HS-27A (cell line): ENCODE measurements at regions not wholly inside any gene's neighbourhood (a gene's known extent, or its start where the extent isn't known, plus 50 kb on each side); places are given as distances from the start of the nearest gene placed in this dataset.

ENCODE experiments used
- DNase-seq: peaks from one replicate; pipeline ENCODE4 v3.0.0-alpha.2; 2012; ENCODE audit warnings: low read depth, missing footprints

DNA sequence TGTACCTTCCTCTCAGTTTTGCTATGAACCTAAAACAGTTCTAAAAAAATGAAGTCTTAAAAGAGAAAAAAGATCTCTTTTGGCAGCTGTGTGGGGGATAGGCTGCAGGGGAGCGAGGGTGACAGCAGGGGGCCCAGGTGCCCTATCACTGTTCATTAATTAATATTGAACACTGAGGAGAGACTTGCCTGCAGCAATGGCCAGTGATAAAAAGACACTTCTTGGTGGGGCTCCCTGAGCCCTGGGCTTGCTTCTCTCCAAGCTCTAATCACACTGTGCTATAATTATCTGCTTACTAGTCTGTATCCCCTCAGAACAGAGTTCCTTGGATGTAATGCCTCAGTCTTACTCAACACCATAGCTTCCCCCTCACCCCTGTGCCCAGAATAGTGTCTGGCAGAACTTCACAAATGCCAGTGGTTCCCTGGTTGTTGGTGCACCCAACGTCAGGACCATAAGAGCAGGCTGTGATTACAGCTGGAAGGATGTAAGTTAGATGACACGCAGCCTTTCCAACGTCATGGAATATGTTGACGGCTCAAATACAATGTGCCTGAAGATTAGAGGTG lies 52.0 kb upstream of the IRX6 start:
- no peak for DNase-seq

DNA sequence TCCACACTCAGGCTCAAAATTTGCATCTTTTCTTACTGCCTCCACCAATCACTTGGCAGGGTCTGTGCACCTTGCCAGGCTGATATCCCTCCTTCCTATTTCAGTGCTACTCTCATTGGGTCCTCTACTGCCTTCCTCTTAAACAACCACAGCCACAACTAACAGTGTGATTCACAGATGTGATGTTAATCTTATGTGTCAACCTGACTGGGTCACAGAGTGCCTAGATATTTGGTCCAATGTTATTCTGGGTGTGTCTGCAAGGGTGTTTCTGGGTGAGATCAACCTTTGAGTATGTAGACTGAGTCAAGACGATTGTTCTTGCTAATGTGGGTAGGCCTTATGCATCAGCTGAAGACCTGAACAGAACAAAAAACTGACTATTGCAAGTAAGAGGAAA lies 51.3 kb upstream of the IRX6 start:
- no peak for DNase-seq

DNA sequence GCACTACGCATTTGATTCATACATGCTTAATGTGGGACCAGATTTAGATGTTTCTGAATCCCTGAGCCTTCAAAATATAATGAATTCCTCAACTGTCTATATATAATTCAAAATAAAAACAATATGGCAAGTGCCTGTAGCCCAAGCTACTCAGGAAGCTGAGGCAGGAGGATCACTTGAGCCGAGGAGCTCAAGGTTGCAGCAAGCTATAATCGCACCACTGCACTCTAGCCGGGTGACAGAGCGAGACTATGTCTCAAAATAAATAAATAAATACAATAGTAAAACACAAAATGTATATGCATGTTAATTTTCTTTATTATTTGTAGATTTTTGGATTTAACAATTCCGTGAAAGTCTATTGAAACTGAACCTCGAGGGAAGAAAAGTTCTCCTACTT lies 50.6 kb upstream of the IRX6 start:
- DNase-seq = no peak

DNA sequence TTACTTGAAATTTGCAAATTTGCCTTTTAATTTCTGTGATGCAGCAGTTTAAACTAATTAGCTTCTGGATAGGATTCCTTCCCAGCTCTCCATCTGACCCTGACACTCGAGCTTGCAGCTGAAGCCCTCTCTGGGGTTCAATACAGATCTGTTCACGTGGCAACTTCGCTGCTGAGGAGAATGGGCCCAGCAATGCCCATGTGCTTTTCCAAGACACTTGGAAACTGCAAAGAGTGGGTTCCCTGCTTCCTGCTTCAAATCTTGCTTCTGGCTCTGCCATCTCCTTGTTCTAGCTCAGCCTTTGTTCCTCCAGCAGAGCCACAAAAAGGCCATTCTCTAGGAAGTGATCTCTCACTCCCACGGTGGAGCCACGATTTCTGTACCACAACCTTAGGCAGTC lies 50.0 kb upstream of the IRX6 start:
- DNase-seq = no peak
